Fibroblast of lung (primary cell): ENCODE measurements at regions not wholly inside any gene's neighbourhood (a gene's known extent, or its start where the extent isn't known, plus 50 kb on each side); places are given as distances from the start of the nearest gene placed in this dataset.

Experiments used
- DNase-seq, 2 donors: peaks; one replicate each; pipeline versions ENCODE4 v3.0.0 to v3.0.0-alpha.2; 2010; ENCODE audit warnings: low read depth in 2 of 2
- H2AFZ ChIP-seq: 2 replicates; pipeline ENCODE4 v1.5.1; 2012; ENCODE audit warnings: low read length, control low read depth, inconsistent platforms
- H3K27ac ChIP-seq: 2 replicates; pipeline ENCODE4 v1.5.1; 2011; ENCODE audit warnings: low read length, control low read depth; ENCODE audit not compliant: insufficient read depth
- H3K27me3 ChIP-seq: 2 replicates; pipeline ENCODE4 v1.5.1; 2011; ENCODE audit warnings: mild to moderate bottlenecking, low read length; ENCODE audit not compliant: control insufficient read depth, insufficient read depth
- H3K36me3 ChIP-seq: 2 replicates; pipeline ENCODE4 v1.5.1; 2011; ENCODE audit warnings: low read length; ENCODE audit not compliant: control insufficient read depth, insufficient read depth
- H3K4me1 ChIP-seq: 2 replicates; pipeline ENCODE4 v1.5.1; 2011; ENCODE audit warnings: low read length; ENCODE audit not compliant: control insufficient read depth, insufficient read depth; ENCODE audit errors: extremely low read depth
- H3K4me2 ChIP-seq: 2 replicates; pipeline ENCODE4 v1.5.1; 2011; ENCODE audit warnings: low read length, control low read depth; ENCODE audit not compliant: insufficient read depth; ENCODE audit errors: extremely low read depth
- H3K4me3 ChIP-seq, 4 experiments: fragments of 200-600 bp in 1 of 4; sonication (generic) in 1 of 4; replicated peaks in 1 of 4; 2 replicates each; pipeline ENCODE4 v1.5.1; 2011 to 2016; ENCODE audit warnings: low read length in 4 of 4, low read depth in 3 of 4, mild to moderate bottlenecking in 3 of 4, control low read depth in 2 of 4, inconsistent platforms in 1 of 4, mixed read lengths in 1 of 4; ENCODE audit not compliant: insufficient read depth in 1 of 4; ENCODE audit errors: control extremely low read depth in 1 of 4
- H3K79me2 ChIP-seq: 2 replicates; pipeline ENCODE4 v1.5.1; 2012; ENCODE audit warnings: mild to moderate bottlenecking, low read length, inconsistent platforms; ENCODE audit not compliant: control insufficient read depth, insufficient read depth
- H3K9ac ChIP-seq: 2 replicates; pipeline ENCODE4 v1.5.1; 2011; ENCODE audit warnings: mild to moderate bottlenecking, low read length, control low read depth; ENCODE audit not compliant: insufficient read depth
- H3K9me3 ChIP-seq: 2 replicates; pipeline ENCODE4 v1.5.1; 2012; ENCODE audit warnings: low read depth, low read length; ENCODE audit not compliant: control insufficient read depth, insufficient read depth
- H4K20me1 ChIP-seq: 2 replicates; pipeline ENCODE4 v1.5.1; 2011; ENCODE audit warnings: low read length; ENCODE audit not compliant: control insufficient read depth, insufficient read depth; ENCODE audit errors: extremely low read depth
- EZH2 ChIP-seq: IDR thresholded peaks from 2 replicates; pipeline ENCODE4 v1.5.1; 2012; ENCODE audit warnings: low read length, control low read depth, mild to moderate bottlenecking; ENCODE audit errors: missing control alignments
- TF ChIP-seq, protein P1 (sequence below), 2 donors: IDR thresholded peaks in 1 of 2; conservative IDR thresholded peaks in 1 of 2; 1 replicate in 1 of 2; 2 replicates in 1 of 2; pipeline ENCODE4 v1.5.1; 2011 to 2012; ENCODE audit warnings: low read length in 2 of 2, control low read depth in 1 of 2, inconsistent platforms in 1 of 2, low read depth in 1 of 2, mild to moderate bottlenecking in 1 of 2

DNA sequence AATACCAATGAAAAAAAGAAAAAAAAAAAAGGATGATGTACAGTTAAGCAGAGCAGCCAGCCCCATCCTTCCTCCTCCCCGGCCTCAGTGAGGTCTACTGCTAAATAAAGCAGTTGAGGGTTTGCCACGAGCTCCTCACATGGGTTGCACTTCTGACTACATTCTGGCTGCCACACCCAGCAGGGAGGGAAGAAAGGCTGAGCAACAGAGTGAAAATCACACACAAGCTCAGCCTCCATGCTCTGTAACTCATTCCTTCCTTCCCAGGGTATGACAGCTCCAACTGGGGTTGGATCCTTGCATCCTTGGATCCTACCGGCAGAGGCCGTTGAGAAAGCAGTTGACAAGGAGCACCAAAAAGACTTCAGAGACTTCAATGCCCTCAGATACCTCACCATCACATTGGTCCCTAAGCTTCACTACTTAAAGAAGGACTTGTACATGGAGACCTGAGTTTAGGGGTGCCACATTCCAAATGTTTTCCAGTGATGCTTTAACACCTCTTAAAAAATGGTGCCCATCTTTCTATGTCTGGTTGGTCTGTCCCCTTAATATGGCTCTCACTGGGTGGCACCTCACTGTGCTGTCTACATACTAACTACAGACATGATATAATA is 52.9 kb upstream of the PIK3CG start:
- Histone ChIP-seq H4K20me1 (no peaks in the 10 kb centered on the region), H3K27ac (no peak overlapping the region), H3K4me1 (no peaks in the 10 kb centered on the region), H3K36me3 (no peaks in the 10 kb centered on the region), H3K9me3 (no peaks in the 10 kb centered on the region), H3K4me2 (no peak overlapping the region), H3K9ac (no peak overlapping the region), H3K27me3 (no peaks in the 10 kb centered on the region), H3K79me2 (no peaks in the 10 kb centered on the region), H3K4me3 (no peak overlapping the region), H2AFZ (no peak overlapping the region)
- DNase-seq, result peak in 1 of 2 donors; percentile 10
- TF ChIP-seq EZH2, result no peak
- TF ChIP-seq, protein P1, sequence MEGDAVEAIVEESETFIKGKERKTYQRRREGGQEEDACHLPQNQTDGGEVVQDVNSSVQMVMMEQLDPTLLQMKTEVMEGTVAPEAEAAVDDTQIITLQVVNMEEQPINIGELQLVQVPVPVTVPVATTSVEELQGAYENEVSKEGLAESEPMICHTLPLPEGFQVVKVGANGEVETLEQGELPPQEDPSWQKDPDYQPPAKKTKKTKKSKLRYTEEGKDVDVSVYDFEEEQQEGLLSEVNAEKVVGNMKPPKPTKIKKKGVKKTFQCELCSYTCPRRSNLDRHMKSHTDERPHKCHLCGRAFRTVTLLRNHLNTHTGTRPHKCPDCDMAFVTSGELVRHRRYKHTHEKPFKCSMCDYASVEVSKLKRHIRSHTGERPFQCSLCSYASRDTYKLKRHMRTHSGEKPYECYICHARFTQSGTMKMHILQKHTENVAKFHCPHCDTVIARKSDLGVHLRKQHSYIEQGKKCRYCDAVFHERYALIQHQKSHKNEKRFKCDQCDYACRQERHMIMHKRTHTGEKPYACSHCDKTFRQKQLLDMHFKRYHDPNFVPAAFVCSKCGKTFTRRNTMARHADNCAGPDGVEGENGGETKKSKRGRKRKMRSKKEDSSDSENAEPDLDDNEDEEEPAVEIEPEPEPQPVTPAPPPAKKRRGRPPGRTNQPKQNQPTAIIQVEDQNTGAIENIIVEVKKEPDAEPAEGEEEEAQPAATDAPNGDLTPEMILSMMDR (conservative IDR thresholded peaks at IDR 0.05 in 1 of 2, IDR thresholded peaks at IDR 0.05 in 1 of 2; ENCODE audit: low read depth in 1 of 2, low read length in 2 of 2), result no peak

DNA sequence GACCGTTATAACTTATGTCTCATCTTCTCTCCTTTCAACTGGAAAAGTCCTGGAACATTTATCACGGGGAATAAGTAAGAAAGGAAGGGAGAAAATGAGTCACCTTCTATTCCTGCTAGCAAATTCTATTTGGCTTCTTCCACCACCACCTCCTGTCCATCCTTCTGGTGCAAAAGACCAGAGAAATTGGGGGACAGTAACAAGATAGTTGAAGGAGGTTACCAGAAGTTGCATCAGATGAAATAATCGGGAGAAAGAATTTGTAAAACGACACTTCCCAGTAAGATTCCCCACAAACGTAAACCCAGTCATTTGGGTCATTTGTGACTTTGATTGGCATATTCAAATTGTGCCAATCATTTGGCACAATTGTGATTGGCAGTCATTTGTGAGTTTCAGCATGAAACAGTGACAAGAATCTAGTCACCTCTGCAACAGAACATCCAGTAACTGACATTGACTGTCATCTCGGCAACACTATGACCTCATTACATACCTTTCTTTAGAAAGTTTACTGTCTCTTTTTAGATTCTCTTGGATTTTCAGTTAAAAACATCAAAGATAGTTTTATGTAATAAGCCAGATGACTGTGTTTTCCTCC is 51.3 kb upstream of the PIK3CG start:
- Histone ChIP-seq H3K27ac (no peak overlapping the region), H3K9ac (no peak overlapping the region), H3K36me3 (no peaks in the 10 kb centered on the region), H3K27me3 (no peaks in the 10 kb centered on the region), H3K4me2 (no peak overlapping the region), H3K9me3 (no peaks in the 10 kb centered on the region), H3K79me2 (no peaks in the 10 kb centered on the region), H3K4me1 (no peaks in the 10 kb centered on the region), H3K4me3 (no peak overlapping the region), H2AFZ (no peak overlapping the region), H4K20me1 (no peaks in the 10 kb centered on the region)
- peak in 1 of 2 donors; percentile 76 for DNase-seq
- TF ChIP-seq EZH2, result no peak
- TF ChIP-seq, protein P1 (conservative IDR thresholded peaks at IDR 0.05 in 1 of 2, IDR thresholded peaks at IDR 0.05 in 1 of 2; ENCODE audit: low read depth in 1 of 2, low read length in 2 of 2), result no peak

DNA sequence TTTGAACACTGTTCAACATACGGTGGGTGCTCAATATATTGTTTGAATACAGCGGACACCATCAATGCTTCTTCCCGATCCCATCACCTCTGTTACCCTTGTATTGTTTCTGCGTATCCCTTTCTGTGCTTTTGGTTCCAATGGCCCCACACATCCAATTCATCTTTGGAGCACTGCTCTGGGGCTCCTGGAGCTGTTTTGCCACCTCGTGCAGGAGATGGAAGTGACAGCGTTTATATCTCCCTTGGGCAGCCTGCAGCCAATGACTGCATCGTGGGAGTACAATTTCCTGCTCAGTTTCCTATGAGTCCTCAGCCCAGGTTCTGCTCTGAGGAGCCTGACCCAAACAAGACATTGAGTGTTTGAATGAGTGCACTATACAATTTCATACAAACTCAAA is 50.2 kb upstream of the PIK3CG start:
- H3K79me2 ChIP-seq, result no peaks in the 10 kb centered on the region
- TF ChIP-seq, protein P1 (conservative IDR thresholded peaks at IDR 0.05 in 1 of 2, IDR thresholded peaks at IDR 0.05 in 1 of 2; ENCODE audit: low read depth in 1 of 2, low read length in 2 of 2), result no peak
- TF ChIP-seq EZH2, result no peak
- no peaks in the 10 kb centered on the region for H3K4me1 ChIP-seq
- no peaks in the 10 kb centered on the region for H3K27me3 ChIP-seq
- H3K27ac ChIP-seq, result no peak overlapping the region
- no peak overlapping the region for H2AFZ ChIP-seq
- no peaks in the 10 kb centered on the region for H4K20me1 ChIP-seq
- H3K9me3 ChIP-seq, result no peaks in the 10 kb centered on the region
- H3K36me3 ChIP-seq, result no peaks in the 10 kb centered on the region
- H3K9ac ChIP-seq, result no peak overlapping the region
- no peak overlapping the region for H3K4me2 ChIP-seq
- H3K4me3 ChIP-seq, result no peak overlapping the region
- no peak for DNase-seq
